ENCODE measurements at regions not wholly inside any gene's neighbourhood (a gene's known extent, or its start where the extent isn't known, plus 50 kb on each side); places are given as distances from the start of the nearest gene placed in this dataset.
"Not testable (repeated sequence)": the region's sequence is repeated elsewhere in the genome, so short reads cannot be mapped to it uniquely, and the experiment has no call there.

DNA sequence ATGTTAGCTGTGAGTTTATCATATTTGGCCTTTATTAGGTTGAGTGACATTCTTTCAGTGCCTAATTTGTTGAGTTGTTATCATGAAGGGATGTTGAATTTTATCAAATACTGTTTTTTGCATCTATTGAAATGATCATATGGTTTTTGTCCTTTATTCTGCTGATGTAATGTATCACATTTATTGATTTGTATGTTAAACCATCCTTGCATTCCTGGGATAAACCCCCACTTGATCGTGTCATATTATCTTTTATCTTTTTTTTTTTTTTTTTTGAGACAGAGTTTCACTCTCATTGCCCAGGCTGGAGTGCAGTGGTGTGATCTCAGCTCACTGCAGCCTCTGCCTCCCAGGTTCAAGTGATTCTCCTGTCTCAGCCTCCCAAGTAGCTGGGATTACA lies 51.9 kb upstream of the MFGE8 start:
- ATAC-seq, DNase-seq: not testable (repeated sequence)

DNA sequence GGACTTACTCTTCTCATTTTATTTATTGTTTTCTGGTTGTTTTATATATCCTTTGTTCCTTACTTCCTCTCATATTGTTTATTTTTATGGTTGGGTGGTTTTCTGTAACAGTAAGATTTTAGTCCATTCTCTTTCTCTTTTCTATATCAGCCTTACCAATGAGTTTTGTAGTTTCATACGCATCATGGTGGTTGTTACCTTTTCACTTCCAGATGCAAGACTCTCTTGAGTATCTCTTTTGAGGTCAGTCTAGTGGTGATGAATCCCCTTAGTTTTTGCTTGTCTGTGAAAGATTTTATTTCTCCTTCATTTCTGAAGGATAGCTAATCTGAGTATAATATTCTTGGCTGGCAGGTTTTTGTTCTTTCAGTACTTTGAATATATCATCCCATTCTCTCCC lies 57.1 kb upstream of the MFGE8 start:
- DNase-seq (no peak), ATAC-seq (no peak)

DNA sequence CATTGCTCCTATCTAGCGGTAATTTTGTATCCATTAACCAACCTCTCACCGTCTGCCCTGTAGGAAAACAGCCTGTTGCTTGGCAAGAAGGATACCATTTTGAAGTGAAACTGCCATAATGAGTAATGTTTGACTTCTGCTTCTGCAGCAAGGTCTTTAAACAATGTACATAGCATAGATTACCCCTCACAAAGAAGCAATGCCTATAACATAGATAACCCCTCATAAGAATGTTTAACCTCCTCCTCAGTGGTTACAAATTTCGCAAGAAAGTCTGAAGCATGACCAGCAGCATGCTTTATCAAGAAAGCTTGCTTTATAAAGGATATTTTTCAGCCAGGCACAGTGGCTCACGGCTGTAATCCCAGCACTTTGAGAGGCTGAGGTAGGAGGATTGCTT lies 61.2 kb upstream of the MFGE8 start:
- ATAC-seq (no peak), DNase-seq (no peak)

DNA sequence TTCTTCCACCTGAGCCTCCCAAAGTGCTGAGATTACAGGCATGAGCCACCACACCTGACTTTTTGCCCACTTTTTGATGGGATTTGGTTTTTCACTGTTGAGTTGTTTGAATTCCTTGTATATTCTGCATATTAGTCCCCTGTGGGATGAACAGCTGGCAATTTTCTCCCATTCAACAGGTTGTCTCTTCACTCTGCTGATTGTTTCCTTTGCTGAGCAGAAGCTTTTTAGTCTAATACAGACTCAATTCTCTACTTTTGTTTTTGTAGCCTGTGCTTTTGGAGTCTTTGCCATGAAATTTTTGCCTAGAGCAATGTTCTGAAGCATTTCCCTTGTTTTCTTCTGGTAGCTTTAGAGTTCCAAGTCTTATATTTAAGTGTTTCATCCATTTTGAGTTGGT lies 62.7 kb upstream of the MFGE8 start:
- no peak for ATAC-seq
- DNase-seq = no peak

DNA sequence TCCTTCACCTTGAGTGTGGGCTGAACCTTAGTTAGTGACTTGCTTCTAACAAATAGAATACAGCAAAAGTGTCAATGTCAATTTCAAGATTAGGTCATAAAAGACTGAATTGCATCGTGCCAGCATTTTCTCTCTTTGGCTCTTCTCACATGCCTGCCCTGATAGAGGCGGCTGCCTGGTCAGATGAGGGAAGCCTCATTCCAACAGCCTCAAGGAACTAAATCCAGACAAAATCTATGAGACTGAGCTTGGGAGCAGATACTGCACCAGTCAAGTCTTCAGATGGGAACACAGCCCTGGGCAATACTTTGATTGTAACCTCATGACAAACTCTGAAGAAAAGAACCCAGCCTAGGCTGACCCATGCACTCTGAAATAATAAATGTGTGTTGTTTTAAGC lies 63.5 kb upstream of the MFGE8 start:
- DNase-seq (no peak), ATAC-seq (no peak)

DNA sequence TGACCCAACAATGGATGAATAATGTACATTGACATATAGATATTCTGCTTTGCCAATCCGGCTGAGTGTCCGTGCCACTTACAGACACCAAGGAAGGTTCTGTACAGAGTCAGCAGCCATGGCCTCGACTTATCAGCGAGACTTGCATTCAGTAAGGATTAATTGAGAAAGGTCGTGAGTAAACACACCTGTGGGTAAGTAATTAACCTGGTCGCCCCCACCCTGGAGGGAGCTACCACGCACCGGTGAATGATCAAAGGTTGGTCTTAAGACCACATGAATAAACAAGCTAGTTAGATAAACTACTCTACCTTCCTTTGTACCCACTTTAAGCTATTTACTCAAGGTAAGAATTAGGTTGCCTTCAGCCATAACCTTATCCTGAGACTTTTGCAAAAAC lies 66.5 kb upstream of the MFGE8 start:
- DNase-seq = no peak
- ATAC-seq = no peak

DNA sequence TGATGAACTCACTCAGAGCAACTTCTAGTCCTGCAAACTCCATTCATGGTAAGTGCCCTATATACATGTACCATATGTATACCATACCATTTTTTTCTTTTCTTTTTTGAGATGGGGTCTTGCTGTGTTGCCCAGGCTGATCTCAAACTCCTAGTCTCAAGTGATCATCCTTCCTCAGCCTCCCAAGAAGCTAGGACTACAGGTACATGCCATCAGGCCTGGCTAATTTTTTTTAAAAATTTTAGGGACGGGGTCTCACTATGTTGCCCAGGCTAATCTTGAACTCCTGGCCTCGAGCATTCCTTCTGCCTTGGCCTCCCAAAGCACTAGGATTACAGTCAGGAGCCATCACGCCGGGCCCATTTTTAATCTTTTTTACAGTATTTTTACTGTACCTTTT lies 67.3 kb upstream of the MFGE8 start:
- DNase-seq (no peak), ATAC-seq (no peak)

DNA sequence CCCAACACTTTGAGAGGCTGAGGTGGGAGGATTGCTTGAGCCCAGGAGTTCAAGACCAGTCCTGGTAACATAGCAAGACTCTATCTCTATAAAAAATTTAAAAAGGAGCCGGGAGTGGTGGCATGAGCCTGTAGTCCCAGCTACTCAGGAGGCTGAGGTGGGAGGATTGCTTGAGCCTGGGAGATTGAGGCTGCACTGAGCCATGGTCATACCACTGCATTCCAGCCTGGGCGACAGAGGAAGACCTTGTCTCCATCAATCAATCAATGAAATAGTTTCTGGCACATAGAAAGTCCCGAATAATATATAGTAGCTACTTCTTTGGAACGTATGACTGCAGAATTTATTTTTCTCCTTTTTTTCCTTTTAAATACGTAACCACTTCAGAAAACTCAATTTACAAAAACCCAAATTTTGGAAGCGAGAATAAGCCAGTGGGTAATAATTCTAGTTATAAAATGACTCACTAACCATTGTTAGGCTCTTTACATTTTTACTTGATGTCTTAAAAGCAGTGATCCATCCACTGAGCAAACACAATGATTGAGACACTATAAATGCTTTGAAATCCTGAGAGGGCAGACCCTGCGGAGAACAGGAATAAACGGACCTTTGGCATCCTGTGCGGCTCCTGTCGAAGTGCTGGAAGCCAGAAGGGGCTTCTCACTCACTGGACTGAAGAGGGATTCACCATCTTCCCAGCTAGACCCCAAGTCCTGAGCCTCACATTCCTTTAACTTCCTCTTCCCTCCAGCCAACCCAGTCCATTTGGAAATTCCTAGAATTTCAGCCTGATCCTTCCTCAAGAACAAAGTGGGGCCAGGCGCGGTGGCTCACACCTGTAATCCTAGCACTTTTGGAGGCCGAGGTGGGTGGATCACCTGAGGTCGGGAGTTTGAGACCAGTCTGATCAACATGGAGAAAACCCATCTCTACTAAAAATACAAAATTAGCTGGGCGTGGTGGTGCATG lies 68.4 kb upstream of the MFGE8 start:
- ATAC-seq (no peak), DNase-seq (no peak)

DNA sequence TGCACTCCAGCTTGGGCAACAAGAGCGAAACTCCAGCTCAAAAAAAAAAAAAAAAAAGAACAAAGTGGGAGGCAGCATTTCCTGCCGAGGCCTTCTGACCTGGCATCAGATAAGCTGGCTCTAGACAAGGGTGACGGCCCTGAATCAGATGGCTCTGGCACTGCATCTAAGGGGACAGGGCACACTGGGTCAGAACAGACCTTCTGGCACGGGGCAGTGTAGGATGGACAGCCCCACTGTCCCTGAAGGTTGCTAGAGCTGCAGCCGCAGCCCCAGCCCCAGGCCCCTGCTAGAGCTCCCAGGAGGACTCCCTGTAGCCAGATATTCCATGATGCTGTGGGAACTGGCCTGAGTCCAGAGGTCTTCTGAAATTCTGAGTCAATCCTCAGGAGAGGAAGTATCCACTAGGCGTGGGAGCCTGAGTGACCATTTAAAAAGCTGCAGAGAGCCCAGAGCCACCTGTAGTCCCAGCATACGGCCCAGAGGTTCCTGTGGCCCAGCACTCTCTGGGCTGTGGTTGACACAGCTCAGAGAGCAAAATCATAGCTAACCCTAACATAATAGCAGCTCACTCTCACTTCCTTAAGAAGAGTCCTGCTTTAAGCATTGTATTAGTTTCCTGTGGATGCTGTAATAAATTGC lies 69.2 kb upstream of the MFGE8 start:
- DNase-seq (no peak), ATAC-seq (no peak)

DNA sequence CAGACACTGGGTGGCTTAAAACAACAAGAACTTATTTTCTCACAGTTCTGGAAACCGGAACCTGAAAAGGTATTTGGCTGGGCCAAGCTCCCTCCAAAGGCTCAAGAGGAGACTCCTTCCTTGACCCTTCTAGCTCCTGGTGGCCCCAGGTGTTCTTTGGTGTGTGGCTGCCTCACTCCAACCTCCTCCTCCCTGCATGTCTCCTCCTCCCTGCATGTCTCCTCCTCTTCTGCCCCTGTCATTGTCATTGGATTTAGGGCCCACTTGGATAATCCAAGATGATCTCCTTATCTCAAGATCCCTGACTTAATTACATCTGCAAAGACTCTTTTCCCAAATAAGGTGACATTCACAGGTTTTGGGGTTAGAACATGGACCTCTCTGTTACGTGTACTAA lies 69.8 kb upstream of the MFGE8 start:
- DNase-seq = no peak
- ATAC-seq = no peak

DNA sequence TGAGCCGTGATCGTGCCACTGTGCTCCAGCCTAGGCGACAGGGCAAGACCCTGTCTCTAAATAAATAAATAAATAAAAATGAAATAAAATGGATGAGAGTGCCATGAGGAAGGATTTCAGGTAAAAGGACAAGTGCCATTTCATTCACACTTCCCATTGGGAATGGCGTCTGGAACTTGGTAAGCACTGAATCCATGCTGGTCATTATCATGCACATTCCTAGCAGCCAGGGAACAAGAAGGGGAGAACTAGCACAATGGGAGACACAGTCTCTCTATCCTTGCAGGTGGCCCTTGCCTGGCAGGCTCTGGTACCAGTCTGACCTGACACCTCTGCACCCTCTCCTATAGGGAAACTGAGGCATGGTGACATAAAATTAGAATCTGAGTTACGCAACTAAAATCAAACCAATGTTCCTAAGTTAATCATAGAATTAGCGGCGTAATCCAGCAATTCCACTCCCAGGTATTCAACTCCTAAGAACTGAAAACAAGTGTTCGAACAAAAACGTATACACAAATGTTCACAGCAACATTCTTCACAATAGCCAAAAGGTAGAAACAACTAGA lies 70.8 kb upstream of the MFGE8 start:
- DNase-seq (no peak), ATAC-seq (no peak)

DNA sequence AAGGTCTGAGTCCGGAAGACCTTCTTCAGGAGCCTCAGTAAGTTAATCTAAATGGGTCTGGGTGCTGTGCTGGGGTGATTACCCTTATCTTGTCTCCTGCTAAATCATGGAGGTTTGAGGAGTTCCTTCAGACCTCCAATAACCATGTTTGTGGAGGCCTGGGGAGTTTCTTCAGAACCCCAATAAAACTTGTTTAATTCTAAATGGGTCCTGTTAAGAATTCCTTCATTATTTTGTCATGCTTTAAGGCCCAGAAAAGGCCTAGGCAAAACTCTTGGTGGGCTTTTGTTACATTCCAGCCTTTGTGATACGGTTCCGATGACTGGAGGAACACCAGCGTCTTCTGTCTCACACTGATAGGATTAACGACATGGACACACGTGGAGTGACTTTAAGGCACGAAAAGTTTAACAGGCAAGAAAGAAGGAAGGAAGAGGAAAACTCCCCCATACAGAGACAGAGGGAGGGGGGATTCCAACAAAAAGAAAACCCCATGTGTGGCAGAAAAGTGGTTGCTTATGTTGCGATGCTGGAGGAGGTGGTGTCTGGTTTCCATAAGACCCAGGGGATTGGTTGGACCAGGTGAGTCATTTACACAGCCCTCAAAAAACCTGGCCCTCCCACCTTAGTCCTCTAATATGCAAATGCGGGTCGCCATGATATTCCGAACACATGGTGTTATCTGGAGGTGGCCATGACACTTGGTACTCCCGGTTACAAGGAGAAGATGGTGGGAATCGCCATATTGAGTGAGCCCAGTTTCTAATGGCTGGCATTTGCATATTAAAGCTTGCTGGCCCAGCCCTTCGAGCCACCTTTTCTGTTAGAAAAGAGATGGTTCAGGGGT lies 72.6 kb upstream of the MFGE8 start:
- ATAC-seq = no peak
- no peak for DNase-seq

DNA sequence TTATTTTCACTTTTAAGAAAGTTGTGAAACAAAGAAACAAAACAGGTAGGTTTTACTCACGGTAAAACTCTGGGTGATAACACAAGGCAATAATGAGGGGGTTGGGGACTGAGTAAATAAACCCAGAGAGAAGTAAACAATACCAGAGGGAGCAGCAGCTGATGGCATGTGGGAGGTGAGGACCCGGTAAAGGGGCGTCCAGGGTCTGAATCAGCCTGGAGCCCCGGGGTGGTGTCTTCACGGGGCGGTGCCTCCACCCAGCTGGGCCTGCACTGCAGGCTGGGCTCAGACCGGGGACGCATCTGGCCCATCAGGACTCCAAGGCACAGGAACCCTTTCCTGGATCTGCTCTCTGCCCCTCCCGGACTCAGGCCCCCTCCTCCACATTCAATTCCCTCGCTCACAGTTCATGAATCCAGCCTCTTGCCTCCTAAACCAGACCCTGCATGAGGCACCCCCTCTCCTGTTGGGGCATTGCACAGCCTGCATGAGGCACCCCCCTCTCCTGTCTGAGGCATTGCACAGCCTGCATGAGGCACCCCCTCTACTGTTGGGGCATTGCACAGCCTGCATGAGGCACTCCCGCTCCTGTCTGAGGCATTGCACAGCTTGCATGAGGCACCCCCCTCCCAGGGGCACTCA lies 73.9 kb upstream of the MFGE8 start:
- no peak for ATAC-seq
- no peak for DNase-seq

DNA sequence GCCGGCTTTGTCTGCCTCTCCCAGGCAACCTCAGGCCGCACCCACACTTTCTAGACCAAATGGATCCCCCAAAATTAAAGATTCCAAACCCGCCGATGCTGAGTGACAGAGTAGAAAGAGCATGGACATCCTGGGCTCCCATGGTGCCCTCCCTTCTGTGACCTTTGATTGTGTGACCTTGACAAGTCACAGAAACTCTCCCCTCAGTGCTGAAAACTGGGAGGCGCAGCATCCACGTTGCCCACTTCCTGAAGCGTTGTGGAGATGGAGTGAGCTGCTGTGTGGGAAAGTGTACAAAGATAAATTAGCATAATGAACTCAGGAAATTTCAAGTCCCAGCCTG lies 74.4 kb upstream of the MFGE8 start:
- ATAC-seq (no peak), DNase-seq (no peak)

DNA sequence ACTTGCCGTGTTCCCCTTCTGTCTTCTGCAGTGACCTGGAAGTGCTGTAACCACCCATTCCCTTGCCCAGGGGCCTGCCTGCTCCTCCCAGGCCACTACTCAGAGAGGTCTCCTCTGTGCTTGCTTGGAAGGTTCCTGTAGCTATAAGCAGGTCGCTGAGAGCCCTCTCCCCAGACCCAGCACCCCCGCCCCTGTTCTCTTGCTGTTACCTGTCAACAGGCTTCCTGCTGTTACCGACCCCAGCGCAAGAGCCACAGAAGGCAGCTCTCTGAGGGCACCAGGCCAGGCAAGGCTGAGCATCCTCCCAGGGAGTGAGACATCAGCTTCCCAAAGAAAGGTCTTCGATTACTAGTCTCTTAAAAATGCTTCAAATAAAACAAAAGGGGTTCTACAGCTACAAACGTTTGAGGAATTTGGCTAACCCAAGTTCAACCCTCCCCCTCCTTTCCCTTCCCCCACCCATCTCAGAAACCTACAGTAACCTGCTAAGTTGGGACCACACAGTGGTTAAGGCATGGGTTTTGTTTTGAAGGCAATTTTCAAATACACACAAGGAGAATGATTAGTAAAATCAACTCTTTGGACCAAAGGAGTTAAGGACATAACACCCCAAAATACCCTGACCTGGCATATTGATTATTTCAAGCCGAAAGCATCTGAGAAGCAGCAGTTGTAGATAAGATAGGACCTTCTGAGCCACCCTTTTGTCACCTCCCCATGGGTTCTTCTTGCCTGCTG lies 74.9 kb upstream of the MFGE8 start:
- DNase-seq = no peak

DNA sequence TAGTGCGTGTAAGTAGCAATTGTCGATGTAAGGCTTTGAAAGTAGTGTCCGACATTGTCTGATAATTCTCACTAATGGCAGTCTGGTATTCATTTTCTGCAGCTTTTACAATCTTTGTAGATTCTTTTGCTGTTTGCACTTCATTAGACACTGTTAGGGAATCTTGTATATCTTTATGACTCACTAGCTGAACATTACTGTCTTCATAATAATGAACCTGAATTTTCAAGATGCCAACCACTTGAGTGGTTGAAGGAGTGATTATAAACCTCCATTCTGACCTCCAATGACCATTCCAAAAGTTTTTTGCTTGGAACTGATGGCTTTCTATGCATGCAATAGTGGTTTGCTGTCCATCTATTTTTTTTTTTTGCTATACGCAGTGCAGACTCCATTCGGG lies 76.4 kb upstream of the MFGE8 start:
- ATAC-seq = no peak
- no peak for DNase-seq

More for the DNA sequence above, 74.9 kb upstream of the MFGE8 start:
- no peak for ATAC-seq

DNA sequence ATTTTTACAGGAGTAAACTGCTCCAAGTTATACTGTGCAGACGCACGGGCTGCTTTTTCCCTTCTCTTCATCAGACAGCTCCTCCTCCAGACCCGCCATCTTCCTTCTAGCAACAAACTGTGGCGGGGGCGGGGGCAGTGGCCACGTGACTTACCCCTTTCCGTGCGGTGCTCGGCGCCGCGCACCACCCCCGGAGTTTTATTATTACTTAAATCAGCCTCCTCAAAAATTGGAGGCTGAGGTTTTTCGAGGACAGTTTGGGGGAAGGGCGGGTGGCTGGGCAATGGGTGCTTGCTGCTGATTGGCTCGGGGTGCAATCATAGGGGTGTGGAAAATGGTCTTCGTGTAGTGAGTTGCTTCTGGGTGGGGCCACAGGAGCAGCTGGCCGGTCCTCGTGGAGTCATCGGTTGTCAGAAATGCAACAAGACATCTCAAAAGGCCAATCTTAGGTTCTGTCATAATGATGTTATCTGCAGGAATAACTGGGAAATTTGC lies 77.1 kb upstream of the MFGE8 start:
- DNase-seq = no peak
- ATAC-seq = no peak

DNA sequence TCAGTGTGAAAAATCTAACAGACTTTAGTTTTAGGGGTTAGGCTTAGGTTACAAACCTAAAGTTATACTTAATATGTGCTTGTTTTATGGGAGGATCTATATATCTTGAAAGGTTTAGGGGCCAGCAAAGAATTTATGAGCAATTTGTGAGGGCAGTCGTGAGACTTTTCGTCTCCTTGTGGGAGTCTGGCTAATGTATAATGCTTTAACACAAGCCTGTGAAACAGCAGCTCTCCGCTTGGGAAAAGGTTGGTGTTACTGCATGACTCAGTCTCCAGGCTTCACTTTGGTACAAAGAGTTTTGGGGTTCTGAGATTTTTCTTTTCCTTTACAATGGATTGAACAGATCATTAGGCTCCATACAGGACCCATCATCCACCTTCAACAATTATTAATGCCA lies 79.0 kb upstream of the MFGE8 start:
- ATAC-seq (no peak), DNase-seq (no peak)

DNA sequence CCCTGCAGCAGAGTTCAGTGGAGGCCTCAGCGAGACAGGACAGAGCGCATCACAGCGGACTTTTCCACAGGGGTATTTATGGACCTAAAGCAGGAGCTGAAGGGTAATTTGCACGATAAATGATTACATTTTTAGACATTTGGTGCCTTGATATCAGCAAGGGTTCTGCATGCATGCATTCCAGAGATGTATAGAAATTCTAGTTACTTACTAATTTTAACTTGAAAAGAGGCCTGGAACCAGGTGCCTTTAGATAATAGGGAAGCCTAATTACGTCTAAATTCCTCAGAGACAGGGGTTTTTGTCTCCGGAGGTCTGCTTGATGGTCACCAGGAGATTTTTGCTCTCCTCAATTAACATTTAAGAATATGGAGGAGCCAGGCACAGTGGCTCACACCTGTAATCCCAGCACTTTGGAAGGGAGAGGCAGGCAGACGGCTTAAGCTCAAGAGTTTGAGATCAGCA lies 79.8 kb upstream of the MFGE8 start:
- DNase-seq = no peak
- ATAC-seq = no peak

DNA sequence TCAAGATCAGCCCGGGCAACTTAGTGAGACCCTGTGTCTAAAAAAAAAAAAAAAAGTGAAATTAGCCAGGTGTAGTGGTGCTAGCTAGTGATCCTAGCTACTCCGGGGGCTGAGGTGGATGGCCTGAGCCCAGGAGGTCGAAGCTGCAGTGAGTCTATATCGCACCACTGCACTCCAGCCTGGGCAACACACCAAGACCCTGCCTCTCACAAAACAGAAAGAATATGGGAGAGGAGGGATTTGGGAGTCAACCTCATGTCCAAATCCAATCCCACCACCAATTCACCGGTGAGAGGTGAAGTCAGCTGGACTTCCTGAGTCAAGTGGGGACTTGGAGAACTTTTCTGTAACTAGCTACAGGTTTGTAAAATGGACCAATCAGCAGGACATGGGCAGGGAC lies 80.5 kb upstream of the MFGE8 start:
- ATAC-seq (no peak), DNase-seq (no peak)

DNA sequence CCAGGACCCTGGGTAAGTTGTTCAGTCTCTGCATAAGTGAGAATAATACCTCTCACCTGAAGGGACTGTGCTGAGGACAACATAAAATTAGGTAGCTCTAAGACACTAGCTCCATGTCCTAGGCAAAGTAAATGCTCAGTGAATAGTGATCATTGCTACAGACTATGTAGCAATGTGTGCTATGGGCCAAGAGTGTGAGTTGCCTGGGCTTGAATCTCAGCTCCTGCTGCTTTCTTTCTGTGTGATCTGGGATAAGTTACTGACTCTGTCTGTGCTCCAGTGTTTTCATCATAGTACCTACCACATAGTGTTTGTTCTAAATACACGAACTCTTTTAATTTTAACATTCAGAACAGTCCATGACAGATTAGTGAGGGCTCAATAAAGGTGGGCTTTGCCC lies 81.1 kb upstream of the MFGE8 start:
- DNase-seq = no peak
- ATAC-seq = no peak

Data from stimulated activated naive CD8-positive, alpha-beta T cell treated with anti-CD3 and anti-CD28 coated beads, Interleukin-15, Interleukin-2, amounts not matched to agents 100 U/mL and 50 U/mL, for 24 hours (primary cell).